Right forelimb (tissue), 1 donor: ENCODE measurements at regions not wholly inside any gene's neighbourhood (a gene's known extent, or its start where the extent isn't known, plus 50 kb on each side); places are given as distances from the start of the nearest gene placed in this dataset.
"Not testable (repeated sequence)": the region's sequence is repeated elsewhere in the genome, so short reads cannot be mapped to it uniquely, and the experiment has no call there.

Experiments used
- DNase-seq: peaks from one replicate; pipeline ENCODE4 v3.0.0-alpha.2; 2018

- no peak for DNase-seq
Measured at GRCh38 chr5:148880197-148880596, 53.8 kb downstream of the ADRB2 start.

GRCh38 chr5:148880696-148881095, 54.3 kb downstream of the ADRB2 start:
- no peak for DNase-seq

- DNase-seq = no peak
Measured at GRCh38 chr5:148882332-148882731, 55.9 kb downstream of the ADRB2 start.

- no peak for DNase-seq
Measured at GRCh38 chr5:148884339-148885020, 58.1 kb downstream of the ADRB2 start.

GRCh38 chr5:148887123-148887881, 60.9 kb downstream of the ADRB2 start:
- no peak for DNase-seq

GRCh38 chr5:148889936-148890335, 63.5 kb downstream of the ADRB2 start:
- DNase-seq = not testable (repeated sequence)

- DNase-seq = not testable (repeated sequence)
Measured at GRCh38 chr5:148895441-148895840, 69.0 kb downstream of the ADRB2 start.

- no peak for DNase-seq
Measured at GRCh38 chr5:148897842-148898241, 71.4 kb downstream of the ADRB2 start.

GRCh38 chr5:148898413-148899075, 72.1 kb downstream of the ADRB2 start:
- no peak for DNase-seq

GRCh38 chr5:148899993-148900392, 73.6 kb downstream of the ADRB2 start:
- no peak for DNase-seq

GRCh38 chr5:148902478-148902877, 76.1 kb downstream of the ADRB2 start:
- DNase-seq = no peak

GRCh38 chr5:148903587-148903986, 77.2 kb downstream of the ADRB2 start:
- DNase-seq = no peak

GRCh38 chr5:148904440-148904839, 78.0 kb downstream of the ADRB2 start:
- no peak for DNase-seq

GRCh38 chr5:148905541-148905940, 79.1 kb downstream of the ADRB2 start:
- DNase-seq = no peak

GRCh38 chr5:148906968-148907367, 80.6 kb downstream of the ADRB2 start:
- DNase-seq = no peak

- no peak for DNase-seq
Measured at GRCh38 chr5:148909040-148909439, 82.6 kb downstream of the ADRB2 start.

- DNase-seq = no peak
Measured at GRCh38 chr5:148909766-148910165, 83.4 kb downstream of the ADRB2 start.

- no peak for DNase-seq
Measured at GRCh38 chr5:148910216-148910615, 83.8 kb downstream of the ADRB2 start.

- no peak for DNase-seq
Measured at GRCh38 chr5:148910686-148911361, 84.4 kb downstream of the ADRB2 start.

GRCh38 chr5:148911386-148911785, 85.0 kb downstream of the ADRB2 start:
- no peak for DNase-seq

- DNase-seq = no peak
Measured at GRCh38 chr5:148912146-148912545, 85.7 kb downstream of the ADRB2 start.

GRCh38 chr5:148912714-148913398, 86.4 kb downstream of the ADRB2 start:
- DNase-seq = no peak

- no peak for DNase-seq
Measured at GRCh38 chr5:148913493-148913892, 87.1 kb downstream of the ADRB2 start.
